PFSK-1 (cell line): ENCODE measurements at regions not wholly inside any gene's neighbourhood (a gene's known extent, or its start where the extent isn't known, plus 50 kb on each side); places are given as distances from the start of the nearest gene placed in this dataset.

Experiments
- POLR2AphosphoS5 ChIP-seq: IDR thresholded peaks from 2 replicates; pipeline ENCODE4 v1.6.1; 2012; ENCODE audit warnings: low read depth, mild to moderate bottlenecking, control low read depth, low read length, moderate library complexity
- REST ChIP-seq, 2 experiments: IDR thresholded peaks; 2 replicates each; pipeline versions ENCODE4 v1.6.1 to v1.8.0; 2011 to 2012; ENCODE audit warnings: low read depth in 2 of 2, low read length in 2 of 2, control low read depth in 1 of 2, inconsistent platforms in 1 of 2, mild to moderate bottlenecking in 1 of 2, moderate library complexity in 1 of 2; ENCODE audit not compliant: insufficient read depth in 1 of 2
- SIN3A ChIP-seq: IDR thresholded peaks from 2 replicates; pipeline ENCODE4 v1.6.1; 2012; ENCODE audit warnings: mild to moderate bottlenecking, low read length, moderate library complexity, borderline replicate concordance; ENCODE audit not compliant: insufficient read depth
- TAF1 ChIP-seq: IDR thresholded peaks from 2 replicates; pipeline ENCODE4 v1.6.1; 2012; ENCODE audit warnings: low read length, control low read depth, borderline replicate concordance; ENCODE audit not compliant: insufficient read depth

GRCh38 chr5:29263915-29264351 is 1929.6 kb upstream of the CDH6 start:
- TF ChIP-seq TAF1 (no peak), POLR2AphosphoS5 (no peak), REST (IDR thresholded peaks at IDR 0.05; ENCODE audit: insufficient read depth in 1 of 2, low read depth in 2 of 2, low read length in 2 of 2) (no peak), SIN3A (no peak)
